HG03159 (cell line): ENCODE measurements at regions not wholly inside any gene's neighbourhood (a gene's known extent, or its start where the extent isn't known, plus 50 kb on each side); places are given as distances from the start of the nearest gene placed in this dataset.

Source experiments
- ATAC-seq: cut with Tn5 transposase; IDR thresholded peaks from one replicate; pipeline ENCODE4 v1.9.1; 2021; ENCODE audit warnings: mild to moderate bottlenecking, moderate library complexity; ENCODE audit not compliant: unreplicated experiment

GRCh38 chr14:44154874-44155273 lies 352.2 kb downstream of the FSCB start:
- no peak for ATAC-seq

- no peak for ATAC-seq
These were observed 352.6 kb downstream of the FSCB start for GRCh38 chr14:44154446-44154845.

GRCh38 chr14:44151130-44151820 lies 355.8 kb downstream of the FSCB start:
- no peak for ATAC-seq

GRCh38 chr14:44149597-44149996 lies 357.5 kb downstream of the FSCB start:
- ATAC-seq = no peak

- no peak for ATAC-seq
These were observed 365.1 kb downstream of the FSCB start for GRCh38 chr14:44142006-44142405.

GRCh38 chr14:44135972-44136371 lies 371.1 kb downstream of the FSCB start:
- ATAC-seq = no peak

GRCh38 chr14:44131861-44132260 lies 375.2 kb downstream of the FSCB start:
- ATAC-seq = no peak

- ATAC-seq = no peak
These were observed 393.0 kb downstream of the FSCB start for GRCh38 chr14:44113769-44114730.

- no peak for ATAC-seq
These were observed 394.2 kb downstream of the FSCB start for GRCh38 chr14:44112774-44113460.

- ATAC-seq = no peak
These were observed 398.0 kb downstream of the FSCB start for GRCh38 chr14:44109036-44109435.

GRCh38 chr14:44108601-44109000 lies 398.5 kb downstream of the FSCB start:
- no peak for ATAC-seq

GRCh38 chr14:44107156-44107555 lies 399.9 kb downstream of the FSCB start:
- ATAC-seq = no peak

GRCh38 chr14:44099743-44100488 lies 407.2 kb downstream of the FSCB start:
- no peak for ATAC-seq

GRCh38 chr14:44081146-44081545 lies 425.9 kb downstream of the FSCB start:
- ATAC-seq = no peak

GRCh38 chr14:44070046-44070445 lies 437.0 kb downstream of the FSCB start:
- no peak for ATAC-seq

- ATAC-seq = no peak
These were observed 453.7 kb downstream of the FSCB start for GRCh38 chr14:44053422-44053821.

- no peak for ATAC-seq
These were observed 465.4 kb downstream of the FSCB start for GRCh38 chr14:44041700-44042099.

GRCh38 chr14:44040561-44040960 lies 466.5 kb downstream of the FSCB start:
- ATAC-seq = no peak

- ATAC-seq = no peak
These were observed 470.8 kb downstream of the FSCB start for GRCh38 chr14:44036248-44036647.

GRCh38 chr14:44035707-44036106 lies 471.4 kb downstream of the FSCB start:
- ATAC-seq = no peak
